Limb (tissue), 2 donors: ENCODE measurements at regions not wholly inside any gene's neighbourhood (a gene's known extent, or its start where the extent isn't known, plus 50 kb on each side); places are given as distances from the start of the nearest gene placed in this dataset.
"Not testable (repeated sequence)": the region's sequence is repeated elsewhere in the genome, so short reads cannot be mapped to it uniquely, and the experiment has no call there.

Source experiments
- DNase-seq, 2 donors: peaks; one replicate each; pipeline ENCODE4 v3.0.0-alpha.2; 2016; ENCODE audit errors: extremely low spot score in 2 of 2

DNA sequence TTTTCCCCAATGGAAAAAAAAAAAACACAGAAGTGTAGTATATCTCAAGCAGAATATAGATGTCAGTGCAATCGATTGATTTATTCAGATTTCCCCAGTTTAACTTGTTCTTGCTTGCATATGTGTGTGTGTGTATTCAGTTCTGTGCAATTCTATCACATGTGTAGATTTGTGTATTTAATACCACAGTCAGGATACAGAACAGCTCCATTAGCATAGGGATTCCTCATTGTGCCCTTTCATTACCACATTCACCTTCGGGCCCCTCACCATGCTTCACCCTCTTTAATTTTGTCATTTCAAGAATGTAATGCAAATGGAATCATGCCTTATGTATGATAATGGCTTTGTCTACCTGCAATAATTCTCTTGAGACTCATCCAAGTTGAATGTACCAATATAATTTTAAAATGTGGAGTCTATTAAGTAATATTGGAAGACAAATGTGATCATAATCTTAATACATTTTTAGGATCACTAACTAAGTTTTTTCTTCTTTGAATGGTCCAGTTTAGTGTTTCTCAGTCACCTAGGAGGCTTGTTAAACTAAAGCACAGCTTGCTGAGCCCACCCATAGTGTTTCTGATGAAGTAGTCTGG lies 187.9 kb downstream of the TENT5A start:
- DNase-seq = no peak

DNA sequence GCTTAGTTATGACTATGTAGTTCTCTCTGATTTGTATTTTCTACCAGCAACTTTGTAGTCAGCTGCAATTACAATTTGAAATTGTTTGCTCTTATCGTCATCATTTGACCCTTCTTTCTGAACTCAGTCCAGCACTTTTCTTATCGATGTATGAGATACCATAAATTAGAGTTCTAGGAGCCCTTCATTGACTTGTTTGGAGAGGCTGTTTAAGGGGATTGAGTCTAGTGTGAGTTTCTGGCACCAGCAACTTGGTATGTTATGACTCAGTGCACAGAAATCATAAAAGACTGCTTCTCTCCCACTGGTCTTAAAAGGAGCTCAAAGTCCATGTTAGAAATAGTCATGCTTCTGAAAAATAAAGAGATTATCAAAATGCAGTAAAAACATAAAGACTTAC lies 190.3 kb downstream of the TENT5A start:
- DNase-seq = no peak

DNA sequence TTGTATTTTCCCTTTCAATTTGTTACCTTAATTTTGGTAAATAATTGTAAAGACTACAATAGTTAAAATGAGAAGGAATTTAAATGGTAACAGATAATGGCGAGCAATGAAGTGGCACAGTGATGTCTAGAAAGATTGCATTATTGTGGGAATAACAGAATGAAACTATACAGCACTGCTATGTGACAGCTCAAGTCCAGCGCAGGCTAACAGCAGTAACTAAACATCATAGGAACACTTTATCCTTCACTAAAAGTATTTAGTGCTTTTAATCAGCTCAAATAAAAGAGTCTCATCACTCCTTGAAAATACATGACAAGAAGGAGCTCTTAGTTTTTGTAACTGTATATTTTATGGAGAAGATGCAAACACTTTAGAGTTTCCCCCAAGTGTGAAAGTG lies 190.8 kb downstream of the TENT5A start:
- DNase-seq = no peak

DNA sequence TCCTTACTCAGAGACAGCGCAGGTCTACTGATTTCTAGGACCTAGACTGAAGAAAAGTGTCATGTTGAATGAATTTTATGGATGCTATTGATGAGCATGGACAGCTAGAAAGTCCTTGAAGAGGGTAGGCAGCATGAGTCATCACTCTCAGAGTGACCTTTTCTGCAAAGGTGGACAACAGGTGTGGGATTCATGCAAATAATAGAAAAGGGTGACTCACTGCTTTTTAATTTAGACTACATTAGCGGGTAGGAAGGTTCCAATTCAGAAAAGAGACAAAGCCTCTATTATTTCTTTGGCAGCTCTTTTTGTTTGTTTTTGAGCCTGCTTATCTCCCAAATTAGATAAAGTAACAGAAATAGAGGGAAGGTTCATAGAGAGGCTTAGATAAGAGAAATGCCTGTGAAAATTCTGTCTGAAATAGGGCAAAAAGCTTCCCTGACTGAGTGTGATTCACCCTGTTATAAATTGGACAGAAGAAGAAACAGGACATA lies 191.4 kb downstream of the TENT5A start:
- no peak for DNase-seq

DNA sequence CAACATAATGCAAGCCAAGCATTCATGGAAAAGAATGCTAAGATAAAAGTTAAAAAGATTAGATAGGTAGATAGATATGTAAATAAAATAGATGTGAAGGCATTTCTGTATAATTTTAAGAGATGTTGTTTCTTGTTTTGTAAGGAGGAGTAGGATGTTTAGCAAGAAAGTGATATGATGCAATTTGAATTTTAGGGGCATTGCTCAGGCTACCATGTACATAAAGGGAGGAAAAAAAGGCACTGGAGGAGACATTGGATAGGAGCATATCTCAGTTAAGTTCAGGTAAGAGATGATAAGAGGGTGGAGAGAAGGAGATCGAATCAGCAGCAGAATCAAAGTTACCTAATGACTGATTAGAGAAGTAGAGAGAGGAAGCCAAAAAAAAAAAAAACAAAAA lies 194.7 kb downstream of the TENT5A start:
- no peak for DNase-seq

DNA sequence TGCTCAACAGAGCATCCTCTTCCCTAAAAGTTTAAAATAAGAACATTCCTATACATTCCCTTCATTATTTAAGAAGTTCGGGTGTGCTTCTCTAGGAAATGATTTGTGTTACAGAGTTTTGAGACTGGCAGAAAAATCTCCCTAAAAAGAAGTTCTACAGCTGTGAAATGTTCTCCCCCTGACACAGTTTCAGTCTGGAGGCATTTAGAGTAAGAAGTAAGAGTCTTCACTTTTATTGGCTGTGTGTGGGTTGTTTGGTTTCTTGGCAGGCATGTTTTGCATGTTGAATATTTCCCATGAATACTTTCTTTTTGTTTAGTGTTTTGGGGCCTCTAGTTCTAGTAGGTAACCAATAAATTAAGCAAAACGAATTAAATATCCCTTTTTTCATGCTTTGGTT lies 195.9 kb downstream of the TENT5A start:
- peak in 1 of 2 donors; percentile 8 for DNase-seq

DNA sequence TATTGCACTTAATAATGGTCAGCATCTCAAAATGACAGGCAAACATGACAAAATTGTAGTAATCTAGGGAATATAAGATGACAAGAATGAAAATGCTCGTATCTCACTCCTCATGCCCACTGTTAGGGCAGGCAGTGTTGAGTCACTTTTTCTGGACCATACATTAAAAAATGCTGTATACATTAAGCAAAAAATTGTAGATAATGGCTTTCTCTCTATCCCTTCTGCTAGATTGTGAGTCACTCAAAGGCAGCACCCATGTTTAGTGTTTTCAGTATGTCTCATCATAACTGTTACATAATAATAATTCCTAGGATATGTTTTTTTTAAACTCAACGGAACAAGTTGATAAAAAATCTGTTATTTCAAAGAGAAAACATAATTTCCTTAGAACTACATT lies 199.3 kb downstream of the TENT5A start:
- no peak for DNase-seq

DNA sequence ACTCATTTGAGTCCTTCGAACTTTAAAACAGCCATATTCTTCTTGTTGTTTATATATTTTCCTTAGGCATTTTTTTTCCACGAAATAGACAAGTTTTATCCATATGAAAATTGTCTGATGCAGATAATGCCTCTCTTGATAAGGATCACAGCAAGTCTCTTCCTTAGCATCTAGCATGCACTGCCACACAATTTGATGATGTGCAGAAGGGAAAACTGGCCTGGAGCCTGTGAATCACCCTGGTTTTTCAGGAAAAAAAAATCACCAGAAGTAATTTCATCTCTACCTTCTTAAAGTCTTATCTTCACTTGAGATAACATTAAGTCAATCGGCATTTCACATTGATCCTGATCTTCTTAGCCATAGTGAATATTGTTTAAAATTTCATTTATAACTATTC lies 199.8 kb downstream of the TENT5A start:
- DNase-seq = no peak

DNA sequence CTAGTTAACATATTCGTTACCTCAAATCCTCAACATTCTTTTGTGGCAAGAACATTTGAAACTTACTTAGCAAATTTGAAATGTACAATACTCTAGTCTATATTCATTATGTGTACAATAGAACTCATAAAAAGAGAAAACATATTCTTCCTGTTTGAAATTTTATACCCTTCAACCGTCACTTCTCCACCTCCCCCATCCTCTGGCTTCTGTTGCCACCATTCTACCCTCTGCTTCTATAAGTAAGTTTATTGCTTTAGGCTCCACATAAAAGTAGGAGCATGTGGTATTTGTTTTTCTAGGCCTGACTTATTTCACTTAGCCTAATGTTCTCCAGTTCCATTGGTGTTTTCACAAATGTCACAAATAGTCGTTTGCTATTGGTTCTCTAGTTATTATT lies 205.3 kb downstream of the TENT5A start:
- DNase-seq = no peak

DNA sequence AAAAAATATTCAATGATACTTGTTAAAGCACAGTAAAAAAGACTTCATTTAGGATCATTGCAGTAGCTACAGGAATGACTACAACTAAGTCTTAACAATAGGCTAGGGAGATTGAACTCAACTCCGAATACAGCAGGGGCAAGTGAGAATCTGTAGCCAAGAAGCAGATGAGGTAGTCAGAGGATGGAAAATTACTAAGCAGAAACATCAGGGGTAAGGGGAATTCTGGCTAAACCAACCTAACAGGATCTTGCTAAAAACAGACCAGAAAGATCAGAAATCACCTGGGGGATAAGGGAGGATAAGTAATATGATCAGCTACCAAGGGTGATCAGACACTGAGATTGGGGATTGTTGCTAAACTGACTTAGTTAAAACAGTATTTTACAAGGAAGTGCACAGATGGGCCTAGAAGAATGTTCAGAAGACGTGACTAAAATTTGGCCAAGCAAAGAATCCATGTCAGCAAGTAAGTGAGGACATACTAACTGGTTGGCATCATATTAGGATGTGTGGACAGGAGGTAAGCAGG lies 217.5 kb downstream of the TENT5A start:
- DNase-seq = no peak

DNA sequence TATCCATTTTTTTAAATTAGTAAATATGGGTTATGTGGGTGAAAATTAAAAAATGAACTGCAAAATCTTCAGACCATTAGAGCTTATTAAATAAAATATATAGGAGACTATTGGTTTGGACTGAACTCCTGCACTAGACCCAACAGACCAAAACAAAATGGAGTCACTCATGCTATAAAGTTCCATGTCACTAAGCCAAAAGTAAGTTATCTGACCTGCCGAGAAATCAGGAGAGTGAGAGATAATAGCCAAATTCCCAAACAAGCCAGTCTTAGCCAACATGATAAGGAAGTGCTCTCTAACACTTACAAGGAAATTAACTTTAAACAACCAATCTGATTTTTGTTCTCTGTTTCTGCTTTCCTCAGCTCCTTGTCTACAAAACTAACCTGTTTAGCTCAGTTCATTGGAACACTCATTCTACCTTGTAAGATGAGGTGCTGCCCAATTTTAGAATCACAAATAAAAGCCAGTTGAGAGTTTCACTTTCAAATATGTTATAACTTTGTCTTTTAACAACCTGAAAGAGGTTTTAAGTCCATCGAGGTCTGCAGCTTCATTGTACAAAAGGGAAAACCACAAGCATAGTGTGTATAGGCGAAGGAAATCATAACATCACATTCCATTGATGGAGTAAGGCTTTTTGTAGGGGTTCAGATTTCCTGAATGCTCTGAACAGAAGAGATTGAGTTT lies 220.5 kb downstream of the TENT5A start:
- DNase-seq = no peak

DNA sequence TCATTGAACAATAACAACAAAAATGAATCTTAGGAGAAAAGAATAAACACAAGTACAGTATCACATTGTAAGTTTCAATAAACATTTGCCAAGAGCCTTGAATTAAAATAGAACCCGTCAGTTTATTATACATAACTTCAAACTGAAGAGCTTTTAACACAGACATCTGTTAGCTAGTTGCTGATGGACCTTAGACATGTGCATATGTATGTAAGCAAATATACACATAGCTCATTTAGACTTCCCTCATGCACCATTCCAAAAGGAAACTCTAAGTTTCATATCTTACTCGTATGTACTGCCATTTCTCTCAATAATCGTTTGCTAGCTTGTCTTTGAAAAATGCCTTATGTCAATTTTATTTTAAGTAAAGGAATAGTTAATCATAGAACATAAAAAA lies 235.0 kb downstream of the TENT5A start:
- no peak for DNase-seq

DNA sequence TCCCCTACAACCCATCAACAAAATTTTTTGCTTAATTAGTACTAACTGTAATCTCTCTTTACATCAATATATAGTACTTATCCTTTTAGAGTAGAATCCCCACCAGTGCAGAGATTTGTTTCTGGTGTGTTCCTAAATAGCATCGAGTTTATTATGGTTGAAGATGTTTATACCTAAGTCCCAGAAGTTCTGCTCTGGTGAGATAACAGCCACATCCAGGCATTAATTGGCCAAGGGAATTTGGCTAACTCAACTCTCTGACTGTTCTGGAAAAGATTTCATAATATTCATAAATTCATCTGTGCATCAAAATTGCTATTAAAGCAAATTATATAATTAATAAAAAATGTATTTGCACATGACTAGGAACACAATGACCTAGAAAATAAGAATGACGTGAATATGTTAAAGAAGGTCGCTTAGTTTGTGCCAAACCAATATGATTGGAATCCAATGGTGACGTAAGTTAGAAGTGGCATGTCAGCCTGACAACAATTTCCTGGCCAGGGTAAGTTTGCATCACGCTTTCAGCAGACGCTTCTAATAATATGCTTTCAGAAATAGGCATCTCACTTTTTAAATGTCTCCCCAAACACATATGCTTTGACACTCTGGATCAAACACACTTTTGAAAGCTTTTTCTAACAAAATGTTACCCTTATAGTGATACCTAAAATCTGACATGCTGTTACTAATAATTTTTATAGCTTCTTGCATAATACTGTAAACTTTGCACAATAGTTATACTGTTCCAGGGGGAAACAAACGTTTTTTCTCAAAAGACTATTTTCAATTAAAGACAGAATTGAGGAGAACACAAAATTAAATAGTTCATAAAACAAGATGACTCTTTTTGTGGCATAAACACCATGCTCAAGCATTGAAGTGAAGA lies 236.7 kb downstream of the TENT5A start:
- peak in 1 of 2 donors; percentile 24 for DNase-seq

DNA sequence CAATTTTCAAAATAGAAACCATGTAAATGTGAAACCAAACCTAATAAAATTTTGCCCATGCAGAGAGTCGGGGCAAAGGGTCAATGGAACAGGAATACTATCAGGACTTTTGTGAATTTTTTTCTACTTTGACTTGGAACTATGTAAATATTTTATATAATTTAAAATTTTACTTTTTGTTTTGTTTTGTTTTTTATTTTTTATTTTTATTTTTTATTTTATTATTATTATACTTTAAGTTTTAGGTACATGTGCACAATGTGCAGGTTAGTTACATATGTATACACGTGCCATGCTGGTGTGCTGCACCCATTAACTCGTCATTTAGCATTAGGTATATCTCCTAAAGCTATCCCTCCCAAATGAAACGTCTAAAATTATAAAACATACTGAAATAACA lies 238.3 kb downstream of the TENT5A start:
- DNase-seq = not testable (repeated sequence)

DNA sequence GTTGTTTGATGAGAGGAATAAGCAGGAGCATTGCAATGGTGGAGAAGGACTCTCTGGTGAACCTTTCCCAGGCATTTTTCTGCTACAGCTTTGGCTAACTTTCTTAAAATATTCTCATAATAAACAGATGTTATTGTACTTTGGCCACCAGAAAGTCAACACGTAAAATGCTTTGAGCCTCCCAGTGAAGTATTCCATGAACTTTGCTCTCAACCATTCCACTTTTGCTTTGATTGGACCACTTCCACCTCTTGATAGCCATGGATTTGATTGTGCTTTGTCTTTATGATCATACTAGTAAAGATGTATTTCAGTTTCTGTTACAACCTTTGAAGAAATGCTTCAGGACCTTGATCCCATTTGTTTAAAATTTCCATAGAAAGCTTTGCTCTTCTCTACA lies 241.1 kb downstream of the TENT5A start:
- DNase-seq = no peak

DNA sequence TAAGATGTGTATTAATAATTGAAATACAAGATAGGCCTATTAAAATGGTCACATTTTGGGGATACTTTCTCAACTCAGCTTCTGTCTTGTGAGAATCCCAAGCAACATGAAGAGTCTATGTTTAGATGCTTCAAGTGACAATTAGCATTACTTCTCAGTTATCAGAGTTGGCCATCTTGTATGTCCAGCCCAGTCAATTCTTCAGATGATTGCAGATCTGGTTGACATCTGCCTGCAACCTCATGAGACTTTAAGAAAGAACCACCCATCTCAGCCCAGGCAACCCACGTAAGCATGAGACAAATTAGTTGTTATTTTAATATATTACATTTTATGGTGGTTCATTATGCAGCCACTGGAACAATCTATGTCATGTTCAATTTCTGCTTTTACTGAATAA lies 256.5 kb downstream of the TENT5A start:
- DNase-seq = no peak

DNA sequence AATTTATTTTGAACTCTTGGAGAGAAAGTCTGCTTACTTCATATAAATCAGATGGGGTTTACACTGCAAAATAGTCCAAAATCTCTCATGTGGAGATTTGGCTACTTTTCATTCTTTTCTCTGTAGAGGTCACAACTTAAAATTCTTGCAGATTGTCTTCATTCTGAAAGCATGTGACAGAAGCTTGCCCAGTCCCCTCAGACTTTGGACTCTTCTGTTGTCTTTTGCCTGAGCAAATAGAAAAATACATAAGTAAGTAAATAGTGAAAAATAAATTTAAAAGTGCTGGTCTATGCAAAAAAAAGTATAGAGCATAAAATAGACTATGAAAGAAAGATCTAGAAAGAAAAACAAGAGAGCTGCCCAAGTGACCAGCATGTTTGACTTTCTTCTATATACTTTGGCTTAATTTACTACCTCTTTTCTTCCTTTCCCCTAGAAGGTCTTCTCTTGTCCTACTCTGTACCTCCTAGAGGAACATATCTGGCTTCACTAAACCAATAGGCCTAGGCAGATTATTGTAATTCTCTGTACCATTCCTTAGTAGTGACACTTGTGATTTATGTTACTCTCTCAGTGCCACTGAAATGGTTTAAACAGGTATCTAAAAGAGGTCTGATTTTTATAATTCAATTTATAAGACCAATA lies 260.9 kb downstream of the TENT5A start:
- DNase-seq = no peak

DNA sequence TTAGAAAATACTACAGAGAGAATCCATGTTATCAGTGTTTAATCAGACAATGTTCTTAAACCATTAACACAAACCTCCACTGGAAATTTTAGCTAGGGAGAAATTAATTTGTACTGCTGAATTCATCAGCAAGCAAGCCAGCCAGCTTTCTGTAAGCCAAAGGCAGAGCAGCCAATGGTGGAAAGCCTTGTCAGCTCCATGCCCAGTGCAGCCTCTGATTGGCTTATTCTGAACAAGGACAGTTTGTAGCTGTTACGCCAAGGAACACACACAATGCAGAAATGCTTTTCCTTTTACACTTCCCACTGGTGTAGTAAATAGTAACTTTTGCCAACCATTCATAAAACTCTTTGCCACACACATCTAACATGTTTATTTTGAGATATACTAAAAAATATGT lies 265.0 kb downstream of the TENT5A start:
- DNase-seq = no peak

DNA sequence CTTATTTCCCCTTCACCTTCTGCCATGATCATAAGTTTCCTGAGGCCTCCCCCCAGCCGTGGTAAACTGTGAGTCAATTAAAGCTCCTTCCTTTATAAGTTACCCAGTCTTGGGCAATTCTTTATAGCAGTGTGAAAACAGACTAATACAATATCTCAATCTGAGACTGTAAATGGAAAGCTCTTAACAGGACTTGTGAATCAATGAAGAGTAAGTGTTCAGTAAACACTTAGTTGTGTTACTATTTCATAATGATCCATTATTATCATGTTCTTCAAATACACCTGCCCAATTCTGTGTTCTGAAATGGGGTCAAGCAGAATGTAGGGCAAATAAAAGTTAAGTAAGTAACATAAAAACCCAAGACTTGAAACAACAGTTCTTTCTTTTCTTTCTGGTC lies 266.2 kb downstream of the TENT5A start:
- DNase-seq = no peak

DNA sequence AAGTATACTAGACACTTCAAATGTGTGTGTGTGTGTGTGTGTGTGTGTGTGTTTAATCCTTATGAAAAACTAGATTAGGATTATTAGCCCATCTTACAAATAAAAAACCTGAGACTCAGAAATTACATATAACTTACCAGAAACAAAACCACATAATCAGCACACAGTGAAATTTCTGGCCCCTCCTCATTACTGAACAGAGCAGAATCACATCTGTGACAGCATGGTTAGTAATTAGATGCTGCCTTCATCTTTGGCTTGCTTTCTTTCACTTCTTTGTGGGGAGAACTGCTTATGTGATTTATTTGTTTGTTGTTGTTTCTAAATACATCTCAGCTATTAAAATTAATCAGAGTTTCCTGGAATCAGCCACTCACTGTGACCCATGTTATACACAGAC lies 267.1 kb downstream of the TENT5A start:
- DNase-seq = no peak

DNA sequence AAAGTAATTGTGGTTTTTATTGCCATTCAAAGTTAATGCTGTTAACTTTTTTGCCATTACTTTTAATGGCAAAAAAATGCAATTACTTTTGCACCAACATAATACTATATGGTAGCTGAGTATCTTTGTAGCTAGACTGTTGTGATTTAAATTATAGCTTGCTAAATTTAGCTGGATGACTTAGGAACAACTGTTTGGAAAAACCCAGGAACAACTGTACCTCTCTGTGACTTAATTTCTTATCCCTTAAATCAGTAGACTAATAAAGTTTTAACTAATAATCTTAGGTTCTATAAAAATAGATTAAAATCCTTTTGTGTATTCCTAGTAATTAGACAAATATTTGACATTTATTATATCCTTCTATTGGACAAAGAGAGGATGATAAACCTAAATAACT lies 268.2 kb downstream of the TENT5A start:
- DNase-seq = no peak

DNA sequence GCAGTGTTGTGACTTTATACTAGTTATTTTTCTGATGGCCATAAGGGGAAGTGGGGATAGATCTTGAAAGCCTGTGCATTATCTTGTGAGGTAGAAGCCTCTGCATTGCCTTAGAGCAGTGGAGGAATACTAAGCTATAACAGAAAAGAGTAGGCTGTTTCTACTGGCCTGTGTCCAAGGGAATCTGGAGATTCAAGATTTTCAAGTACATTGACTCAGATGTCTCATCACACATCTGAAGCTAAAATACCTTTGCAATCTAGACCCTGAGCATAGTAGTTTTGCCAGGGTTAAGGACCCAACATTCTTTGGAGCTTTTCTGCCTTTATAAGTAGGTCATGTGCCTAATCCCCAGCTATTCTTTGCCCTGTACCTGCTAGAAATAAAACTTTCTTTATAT lies 272.3 kb downstream of the TENT5A start:
- no peak for DNase-seq
